HG03432 (cell line): ENCODE measurements at regions not wholly inside any gene's neighbourhood (a gene's known extent, or its start where the extent isn't known, plus 50 kb on each side); places are given as distances from the start of the nearest gene placed in this dataset.

Experiments
- ATAC-seq: cut with Tn5 transposase; IDR thresholded peaks from one replicate; pipeline ENCODE4 v1.9.1; 2021; ENCODE audit warnings: mild to moderate bottlenecking, moderate library complexity; ENCODE audit not compliant: unreplicated experiment

DNA sequence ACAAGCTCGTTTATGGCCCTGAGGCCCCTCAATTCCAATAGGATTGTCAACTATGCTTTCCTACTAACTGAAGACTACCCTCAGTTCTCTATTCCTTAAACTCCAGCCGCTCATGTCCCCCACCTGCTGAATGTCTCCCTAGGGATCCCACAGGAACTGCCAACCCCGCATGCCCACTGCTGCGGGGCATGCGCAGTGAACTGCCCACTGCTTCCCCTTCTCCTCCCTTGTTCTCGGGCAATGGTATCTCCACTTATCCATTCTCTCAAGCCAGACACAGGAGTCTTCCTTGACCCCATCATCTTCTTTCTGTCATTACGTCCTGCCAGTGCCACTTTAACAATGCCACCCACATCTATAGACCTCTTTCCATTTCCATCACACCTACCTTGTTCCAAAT is 90.0 kb downstream of the FGF18 start:
- ATAC-seq = no peak

GRCh38 chr5:171512397-171512796 is 93.0 kb downstream of the FGF18 start:
- ATAC-seq = no peak

- no peak for ATAC-seq
These were observed 94.1 kb downstream of the FGF18 start for GRCh38 chr5:171513591-171513990.

DNA sequence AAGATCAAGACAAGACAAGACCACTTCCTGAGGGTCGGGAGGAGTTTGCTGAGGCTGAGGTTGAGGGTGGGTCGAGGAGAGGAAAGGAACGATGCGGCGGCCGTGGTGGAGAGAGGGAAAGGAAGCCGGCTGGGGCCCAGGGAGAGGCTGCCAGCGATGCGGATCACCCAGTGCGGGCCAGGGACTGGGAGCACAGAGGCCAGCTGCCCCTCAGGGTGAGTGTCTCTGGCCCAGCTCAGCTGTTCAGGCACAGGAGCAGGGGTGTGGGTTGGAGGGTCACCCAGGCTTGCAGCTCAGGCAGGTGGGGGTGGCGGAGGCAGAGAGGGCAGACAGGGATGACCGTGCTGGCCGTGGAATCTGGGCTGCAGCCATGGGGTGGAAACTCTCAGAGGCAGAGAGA is 99.5 kb downstream of the FGF18 start:
- no peak for ATAC-seq

DNA sequence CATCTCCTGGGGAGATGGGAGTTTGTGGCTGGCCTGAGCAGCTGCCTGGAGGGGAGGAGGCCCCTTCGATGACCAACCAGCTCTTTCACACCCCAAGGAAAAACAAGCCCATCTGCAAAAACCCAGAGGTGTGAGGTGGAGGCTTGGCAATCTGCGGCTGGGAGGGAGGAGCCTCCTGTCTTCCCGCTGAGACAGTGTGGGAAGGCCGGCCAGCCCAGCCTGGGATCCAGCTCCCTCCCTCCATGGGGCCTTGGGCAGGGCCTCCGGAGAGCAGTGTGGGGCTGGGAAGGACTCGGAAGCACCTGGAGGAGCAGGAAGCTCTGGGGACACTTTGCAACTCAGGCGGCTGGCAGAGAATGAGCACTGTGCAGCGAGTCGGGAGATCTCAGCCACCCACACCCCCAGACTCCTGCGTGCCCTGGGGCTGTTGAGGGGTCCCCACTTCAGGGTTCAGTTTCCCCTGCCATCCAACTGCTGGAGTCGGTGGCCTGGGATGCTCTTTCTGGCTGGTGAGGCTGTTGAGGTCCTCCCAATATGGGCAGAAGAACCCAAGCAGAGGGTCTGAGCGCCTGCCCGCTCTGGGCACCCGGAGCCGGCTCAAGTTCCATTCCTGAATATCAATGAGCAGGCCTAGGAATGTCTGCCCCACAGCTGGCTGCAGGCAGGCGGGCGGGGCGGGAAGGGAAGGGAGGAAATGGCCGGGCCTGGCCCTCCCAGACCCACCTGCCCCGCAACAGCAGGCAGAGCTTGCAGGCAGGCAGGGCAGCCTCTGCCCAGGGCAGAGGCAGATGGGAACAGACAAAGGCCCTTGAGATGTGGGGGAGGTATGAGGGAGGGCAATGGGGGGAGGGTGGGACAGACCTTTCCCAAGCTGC is 101.1 kb downstream of the FGF18 start:
- no peak for ATAC-seq

GRCh38 chr5:171521219-171521633 is 101.8 kb downstream of the FGF18 start:
- ATAC-seq = no peak

DNA sequence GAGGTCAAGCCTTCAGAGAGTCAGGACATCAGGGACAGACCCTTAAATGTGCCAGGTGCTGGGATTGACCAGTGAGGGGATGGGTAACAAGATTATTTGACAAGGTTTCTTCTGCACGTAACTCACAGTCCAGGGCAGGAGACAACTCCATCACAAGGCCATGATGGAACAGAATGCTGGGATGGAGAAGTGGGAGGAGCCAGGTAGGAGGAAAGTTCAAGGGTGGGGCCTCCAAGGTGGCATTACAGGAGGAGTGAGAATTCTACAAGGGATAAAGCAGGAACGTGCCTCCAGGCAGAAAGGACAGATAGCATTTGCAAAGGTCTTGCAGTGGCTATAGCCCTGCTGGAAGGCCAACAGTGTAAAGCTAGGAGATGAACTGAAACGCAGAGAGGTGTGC is 102.2 kb downstream of the FGF18 start:
- no peak for ATAC-seq

- no peak for ATAC-seq
These were observed 104.3 kb downstream of the FGF18 start for GRCh38 chr5:171523781-171524180.

DNA sequence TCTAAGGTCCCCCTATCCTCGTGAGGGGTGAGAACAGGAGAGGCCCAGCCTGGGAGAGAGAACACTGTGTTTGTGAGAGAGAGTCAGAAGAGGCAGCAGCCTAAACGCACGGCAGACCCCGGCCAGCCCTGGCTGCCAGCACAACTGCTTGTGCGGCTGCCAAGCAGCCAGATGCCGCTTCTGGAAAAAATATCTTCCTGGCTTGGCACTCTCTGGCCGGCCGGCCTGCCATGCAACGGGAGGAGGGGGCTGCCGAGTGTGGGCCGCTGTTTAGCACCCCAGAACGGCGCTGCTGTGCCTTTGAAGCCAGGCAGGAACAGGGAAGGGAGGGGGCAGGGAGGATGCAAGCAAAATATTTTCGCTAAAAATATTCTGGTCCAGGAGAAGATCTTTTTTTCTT is 105.0 kb downstream of the FGF18 start:
- no peak for ATAC-seq

DNA sequence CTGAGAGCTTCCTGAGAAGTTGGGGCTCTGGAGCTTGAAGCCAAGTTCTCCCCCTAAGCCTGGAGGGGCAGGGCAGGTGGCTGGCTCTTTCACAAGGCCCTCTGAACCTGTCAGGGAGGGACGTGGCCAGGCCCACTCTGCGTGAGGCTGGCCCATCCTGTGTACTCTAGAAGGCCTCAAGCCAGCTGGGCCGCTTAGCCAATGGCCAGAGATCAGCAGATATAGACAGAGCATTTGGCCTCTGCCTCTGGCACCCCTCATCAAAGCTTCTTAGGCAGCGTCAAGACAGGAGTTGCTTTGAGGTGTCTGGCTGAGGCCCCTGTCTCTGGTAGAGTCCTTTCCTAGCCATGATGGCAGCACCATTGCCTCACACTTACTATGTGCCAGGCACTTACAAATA is 105.6 kb downstream of the FGF18 start:
- no peak for ATAC-seq

GRCh38 chr5:171528036-171528435 is 108.6 kb downstream of the FGF18 start:
- ATAC-seq = no peak

- no peak for ATAC-seq
These were observed 109.6 kb downstream of the FGF18 start for GRCh38 chr5:171528865-171529614.

GRCh38 chr5:171531638-171532037 is 112.2 kb downstream of the FGF18 start:
- ATAC-seq = no peak

GRCh38 chr5:171533153-171533552 is 113.7 kb downstream of the FGF18 start:
- ATAC-seq = no peak

- ATAC-seq = no peak
These were observed 114.8 kb downstream of the FGF18 start for GRCh38 chr5:171534043-171534895.

- no peak for ATAC-seq
These were observed 115.7 kb downstream of the FGF18 start for GRCh38 chr5:171535162-171535561.

- ATAC-seq = no peak
These were observed 117.8 kb downstream of the FGF18 start for GRCh38 chr5:171537070-171537849.

DNA sequence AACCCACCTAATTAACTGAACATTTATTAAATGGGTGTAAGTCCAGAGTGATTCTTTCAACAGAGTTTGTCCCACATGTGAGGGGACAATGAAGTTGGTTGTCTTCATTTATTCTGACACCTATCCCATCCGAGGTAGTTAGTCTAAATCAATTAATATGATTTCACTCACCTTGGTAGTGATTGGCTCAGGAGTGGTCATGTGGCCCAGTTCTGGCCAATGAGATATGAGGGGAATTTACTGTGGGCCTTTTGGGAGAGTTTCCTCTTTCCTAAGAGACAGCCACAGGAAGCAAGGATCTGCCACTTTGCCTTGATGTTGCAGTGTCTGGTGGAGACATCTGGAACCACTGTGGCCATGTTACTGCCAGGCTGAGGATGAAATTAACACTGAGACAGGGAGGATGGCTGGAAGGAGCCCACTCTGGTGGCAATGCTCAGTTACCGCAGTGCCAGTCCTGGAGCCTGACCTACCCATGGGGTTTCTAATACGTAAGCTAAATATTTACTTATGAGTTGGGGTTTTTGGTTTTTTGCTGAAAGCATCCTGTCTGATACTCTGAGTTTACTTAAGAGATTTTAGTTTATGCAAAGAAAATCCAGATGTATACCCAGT is 118.6 kb downstream of the FGF18 start:
- ATAC-seq = no peak

DNA sequence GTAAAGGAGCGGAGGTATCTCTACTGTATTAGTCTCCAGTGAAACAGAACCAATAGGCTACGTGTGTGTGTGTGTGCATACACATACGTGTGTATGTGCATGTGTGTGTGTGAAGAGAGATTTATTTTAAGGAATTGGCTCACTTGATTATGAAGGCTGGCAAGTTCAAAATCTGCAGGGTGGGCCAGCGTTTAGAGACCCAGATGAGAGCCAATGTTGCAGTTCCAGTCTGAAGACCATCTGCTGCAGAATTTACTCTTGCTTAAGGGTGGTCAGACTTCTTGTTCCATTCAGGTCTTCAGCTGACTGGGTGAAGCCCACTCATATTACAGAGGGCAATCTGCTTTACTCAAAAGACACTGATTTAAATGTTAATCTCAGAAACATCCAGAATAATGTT is 119.2 kb downstream of the FGF18 start:
- no peak for ATAC-seq

GRCh38 chr5:171540865-171541264 is 121.4 kb downstream of the FGF18 start:
- ATAC-seq = no peak
